Stomach (tissue), 8 donors: ENCODE measurements at regions not wholly inside any gene's neighbourhood (a gene's known extent, or its start where the extent isn't known, plus 50 kb on each side); places are given as distances from the start of the nearest gene placed in this dataset.
A peak's percentile ranks its signal among the peaks of the same experiment; 100 is the strongest.

Source experiments
- DNase-seq, 2 donors: peaks; one replicate each; pipeline versions ENCODE4 v3.0.0 to v3.0.0-alpha.2; 2013 to 2019
- H3K27ac ChIP-seq, 5 donors: fragments of 200-600 bp in 4 of 5; sonication (generic) in 4 of 5; one replicate each; pipeline ENCODE4 v1.5.1; 2013 to 2019; ENCODE audit warnings: mild to moderate bottlenecking in 1 of 5, moderate library complexity in 1 of 5
- H3K27me3 ChIP-seq, 3 donors: fragments of 200-600 bp; sonication (generic); one replicate each; pipeline ENCODE4 v1.5.1; 2017 to 2019; ENCODE audit warnings: mixed run types in 1 of 3
- H3K36me3 ChIP-seq, 4 donors: fragments of 200-600 bp; sonication (generic); 1 replicate in 3 of 4; 2 replicates in 1 of 4; pipeline ENCODE4 v1.5.1; 2016 to 2019
- H3K4me1 ChIP-seq, 4 donors: fragments of 200-600 bp; sonication (generic); one replicate each; pipeline ENCODE4 v1.5.1; 2016 to 2019
- H3K4me3 ChIP-seq, 4 donors: fragments of 200-600 bp; sonication (generic) in 3 of 4; one replicate each; pipeline ENCODE4 v1.5.1; 2016 to 2019; ENCODE audit warnings: mild to moderate bottlenecking in 1 of 4
- H3K9me3 ChIP-seq, 4 donors: fragments of 200-600 bp; sonication (generic); one replicate each; pipeline ENCODE4 v1.5.1; 2016 to 2019
- CTCF ChIP-seq, 7 experiments: fragments of 450-650 bp in 4 of 7; fragments of 200-600 bp in 3 of 7; sonication (generic) in 3 of 7; IDR thresholded peaks; one replicate each; pipeline ENCODE4 v1.5.1; 2016 to 2019; ENCODE audit warnings: antibody characterized with exemption in 7 of 7, control low read depth in 2 of 7, mild to moderate bottlenecking in 1 of 7
- EP300 ChIP-seq: sonication (generic); formaldehyde crosslinking; IDR thresholded peaks from one replicate; pipeline ENCODE4 v1.6.1; 2017; ENCODE audit warnings: antibody characterized with exemption
- POLR2A ChIP-seq, 4 donors: fragments of 450-650 bp; IDR thresholded peaks; one replicate each; pipeline ENCODE4 v1.6.1; 2016; ENCODE audit warnings: antibody characterized with exemption in 4 of 4, control low read depth in 2 of 4, mild to moderate bottlenecking in 1 of 4, moderate library complexity in 1 of 4
- POLR2AphosphoS5 ChIP-seq, 3 donors: sonication (generic); formaldehyde crosslinking; IDR thresholded peaks; one replicate each; pipeline ENCODE4 v1.6.1; 2016; ENCODE audit warnings: antibody characterized with exemption in 3 of 3
- WGBS, 5 donors: extraction: QIAGEN DNeasy Blood & Tissue Kit in 3 of 5; methylation state at CpG; one replicate each; pipeline versions ENCODE4 v1.1.5 to v1.1.7; 2013 to 2018; 5-methylcytosine and 5-hydroxymethylcytosine counted together
- intact Hi-C: fragments of 100-400 bp; cut with DNase I; formaldehyde crosslinking; loops from one replicate; pipeline ENCODE4 v1.15.1; 2023; ENCODE audit warnings: low total_unique reads
- donor health status: healthy with polysubstance abuse.
- donor health status: Bipolar disorder and iron deficiency.
- donor health status: healthy.

GRCh38 chr1:22280526-22280925 is 137.6 kb upstream of the WNT4 start:
- H3K4me3 ChIP-seq, result no peak overlapping the region
- H3K27me3 ChIP-seq, result peaks cover 0 to 20% (median 0%) of the 10 kb centered on the region in 3 donors
- 84 to 96% (median 94%) methylated on average over 3 of the region's 3 CpGs for WGBS, 5 donors
- intact Hi-C loops, result no loop called here
- H3K4me1 ChIP-seq, result peaks cover 0 to 5% (median 0%) of the 10 kb centered on the region in 4 donors
- DNase-seq, result no peak
- no peaks in the 10 kb centered on the region for H3K9me3 ChIP-seq
- no peak overlapping the region for H3K27ac ChIP-seq
- no peak for TF ChIP-seq CTCF (IDR thresholded peaks at IDR 0.05)
- TF ChIP-seq POLR2AphosphoS5 (IDR thresholded peaks at IDR 0.05), result no peak
- TF ChIP-seq POLR2A (IDR thresholded peaks at IDR 0.05), result no peak
- TF ChIP-seq EP300, result no peak
- H3K36me3 ChIP-seq, result no peaks in the 10 kb centered on the region

- Histone ChIP-seq H3K27ac (no peak overlapping the region), H3K4me3 (no peak overlapping the region), H3K36me3 (no peaks in the 10 kb centered on the region), H3K9me3 (no peaks in the 10 kb centered on the region), H3K27me3 (peaks cover 0 to 16% (median 0%) of the 10 kb centered on the region in 3 donors), H3K4me1 (no peaks in the 10 kb centered on the region)
- 86 to 89% (median 88%) methylated on average over 10 to 11 of the region's 11 CpGs for WGBS, 5 donors
- peak in 1 of 2 donors; percentile 17 for DNase-seq
- no peak for TF ChIP-seq POLR2A (IDR thresholded peaks at IDR 0.05)
- no peak for TF ChIP-seq CTCF (IDR thresholded peaks at IDR 0.05)
- TF ChIP-seq EP300, result no peak
- no peak for TF ChIP-seq POLR2AphosphoS5 (IDR thresholded peaks at IDR 0.05)
- intact Hi-C loops, result no loop called here
Observed at GRCh38 chr1:22281521-22282363, 138.8 kb upstream of the WNT4 start.

- intact Hi-C loops, result no loop called here
- H3K36me3 ChIP-seq, result no peaks in the 10 kb centered on the region
Observed at GRCh38 chr1:22282364-22282995, 139.6 kb upstream of the WNT4 start.

More at GRCh38 chr1:22282364-22282995, 139.6 kb upstream of the WNT4 start:
- H3K4me1 ChIP-seq, result no peaks in the 10 kb centered on the region
- WGBS, 5 donors, result 62 to 80% (median 70%) methylated on average over 13 of the region's 13 CpGs
- no peaks in the 10 kb centered on the region for H3K9me3 ChIP-seq
- H3K27me3 ChIP-seq, result peaks cover 0 to 10% (median 0%) of the 10 kb centered on the region in 3 donors
- TF ChIP-seq POLR2A (IDR thresholded peaks at IDR 0.05) (no peak), POLR2AphosphoS5 (IDR thresholded peaks at IDR 0.05) (no peak), EP300 (no peak), CTCF (IDR thresholded peaks at IDR 0.05) (no peak)
- no peak overlapping the region for H3K4me3 ChIP-seq
- H3K27ac ChIP-seq, result no peak overlapping the region
- peak; percentile 17 to 62 for DNase-seq
